Gastrocnemius medialis (tissue), 4 donors: ENCODE measurements at regions not wholly inside any gene's neighbourhood (a gene's known extent, or its start where the extent isn't known, plus 50 kb on each side); places are given as distances from the start of the nearest gene placed in this dataset.

Source experiments
- CTCF ChIP-seq, 5 experiments: fragments of 450-650 bp in 3 of 5; fragments of 200-600 bp in 2 of 5; sonication (generic) in 2 of 5; IDR thresholded peaks in 4 of 5; conservative IDR thresholded peaks in 1 of 5; 1 replicate in 4 of 5; 2 replicates in 1 of 5; pipeline ENCODE4 v1.5.1; 2016 to 2019; ENCODE audit warnings: antibody characterized with exemption in 5 of 5, mild to moderate bottlenecking in 3 of 5, moderate library complexity in 3 of 5
- POLR2A ChIP-seq, 2 donors: fragments of 450-650 bp; IDR thresholded peaks; one replicate each; pipeline ENCODE4 v1.6.1; 2017; ENCODE audit warnings: antibody characterized with exemption in 2 of 2, mild to moderate bottlenecking in 2 of 2, moderate library complexity in 2 of 2

- TF ChIP-seq CTCF (IDR thresholded peaks at IDR 0.05 in 4 of 5, conservative IDR thresholded peaks at IDR 0.05 in 1 of 5) (no peak), POLR2A (IDR thresholded peaks at IDR 0.05) (no peak)
Observed at GRCh38 chr3:159845737-159846136, 142.9 kb upstream of the IL12A start.
